Fibroblast of upper back skin (primary cell): ENCODE measurements at regions not wholly inside any gene's neighbourhood (a gene's known extent, or its start where the extent isn't known, plus 50 kb on each side); places are given as distances from the start of the nearest gene placed in this dataset.

Experiments
- DNase-seq: peaks from one replicate; pipeline ENCODE4 v3.0.0-alpha.2; 2013

- DNase-seq = no peak
Observed at GRCh38 chr2:65881592-65881991, 449.2 kb upstream of the SPRED2 start.

GRCh38 chr2:65880436-65880835 lies 448.0 kb upstream of the SPRED2 start:
- no peak for DNase-seq

DNA sequence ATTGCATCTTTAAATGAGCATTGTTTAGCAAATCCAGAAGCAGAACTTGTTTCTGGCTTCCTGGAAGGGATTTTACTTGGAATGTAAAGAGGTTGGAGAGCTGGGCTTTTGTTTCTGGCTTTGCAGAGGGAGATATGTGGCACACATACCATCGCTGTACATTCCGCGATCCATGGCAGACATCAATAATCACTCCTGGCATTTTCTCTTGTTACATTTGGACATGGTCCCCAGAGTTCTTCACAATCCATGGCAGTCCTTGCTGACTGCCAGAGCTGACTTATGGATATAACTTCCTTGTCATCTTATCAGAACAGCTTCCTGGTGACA lies 445.6 kb upstream of the SPRED2 start:
- DNase-seq = no peak

- DNase-seq = no peak
Observed at GRCh38 chr2:65877331-65878010, 445.1 kb upstream of the SPRED2 start.

DNA sequence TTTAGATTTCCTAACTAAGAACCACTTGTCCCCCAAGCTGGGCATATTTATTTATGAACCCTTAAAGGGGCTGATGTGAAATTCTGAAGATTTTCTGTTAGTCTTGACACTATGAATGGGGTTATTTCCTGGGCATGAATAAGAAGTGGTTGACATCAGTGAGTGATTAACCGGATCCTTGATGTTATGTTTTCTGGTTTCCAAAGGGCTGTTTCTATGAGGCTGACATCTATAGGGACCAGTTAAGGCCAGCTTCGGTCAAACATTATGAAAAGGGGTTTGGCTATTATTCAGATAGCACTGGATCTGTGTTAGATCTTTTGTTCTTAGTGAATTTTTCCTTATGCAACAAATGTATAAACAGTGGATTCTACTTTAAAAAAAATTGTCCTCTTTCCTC lies 443.7 kb upstream of the SPRED2 start:
- DNase-seq = no peak

DNA sequence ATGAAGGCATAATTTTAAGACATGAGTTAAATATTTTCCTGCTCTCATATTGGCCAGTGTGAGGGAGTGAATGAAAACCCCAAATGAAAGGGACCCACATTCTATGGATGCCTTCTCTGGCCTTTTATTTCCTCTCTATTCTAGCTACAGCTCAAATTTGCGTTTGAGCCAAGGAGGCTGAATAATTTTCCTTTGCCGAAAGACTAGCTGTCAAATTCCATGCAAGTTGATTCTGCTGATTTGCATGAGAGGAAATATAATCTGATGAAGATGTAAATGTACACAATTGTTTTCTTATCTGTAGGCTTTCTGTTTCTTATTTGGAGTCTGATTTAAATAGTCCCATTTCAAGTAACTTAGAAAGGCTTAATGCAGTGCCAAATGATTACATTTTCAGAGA lies 438.4 kb upstream of the SPRED2 start:
- DNase-seq = no peak

DNA sequence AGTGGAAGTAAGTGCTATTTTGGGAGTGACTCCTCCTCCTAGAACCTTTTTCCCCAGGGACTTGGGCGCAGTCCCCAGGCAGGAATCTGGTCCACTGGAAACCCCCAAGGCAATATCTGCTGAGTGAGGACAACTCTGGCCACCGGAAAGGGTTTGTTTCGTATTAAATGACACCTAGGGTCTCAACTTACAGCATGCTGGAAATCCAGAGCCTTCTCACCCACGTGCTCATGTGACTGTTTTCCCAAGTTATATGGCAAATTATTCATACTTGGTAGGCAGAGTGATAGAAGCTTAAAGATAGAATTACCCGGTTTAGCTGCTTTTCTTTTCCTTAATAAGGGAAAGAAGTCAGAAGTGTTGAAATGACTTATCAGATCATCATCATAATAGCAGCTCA lies 436.9 kb upstream of the SPRED2 start:
- no peak for DNase-seq

DNA sequence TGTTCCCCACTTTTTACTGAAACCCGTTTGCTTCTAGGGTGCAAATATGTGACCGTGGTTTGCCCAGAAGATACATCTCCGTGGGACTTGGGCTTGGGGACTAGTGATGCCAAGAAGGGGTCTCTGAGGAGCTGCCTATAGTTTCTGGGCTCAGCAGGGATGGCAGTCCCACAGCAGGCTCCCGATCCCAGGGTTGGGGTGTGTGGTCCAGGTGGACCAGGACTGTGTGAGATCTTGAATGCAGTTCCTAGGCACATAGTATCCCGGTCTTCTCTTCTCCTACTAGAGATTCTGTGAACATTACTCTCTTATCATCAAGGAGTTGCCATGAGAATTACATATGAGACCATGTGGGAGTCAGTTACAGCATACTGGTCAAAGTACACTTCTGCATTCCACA lies 435.8 kb upstream of the SPRED2 start:
- DNase-seq = no peak

DNA sequence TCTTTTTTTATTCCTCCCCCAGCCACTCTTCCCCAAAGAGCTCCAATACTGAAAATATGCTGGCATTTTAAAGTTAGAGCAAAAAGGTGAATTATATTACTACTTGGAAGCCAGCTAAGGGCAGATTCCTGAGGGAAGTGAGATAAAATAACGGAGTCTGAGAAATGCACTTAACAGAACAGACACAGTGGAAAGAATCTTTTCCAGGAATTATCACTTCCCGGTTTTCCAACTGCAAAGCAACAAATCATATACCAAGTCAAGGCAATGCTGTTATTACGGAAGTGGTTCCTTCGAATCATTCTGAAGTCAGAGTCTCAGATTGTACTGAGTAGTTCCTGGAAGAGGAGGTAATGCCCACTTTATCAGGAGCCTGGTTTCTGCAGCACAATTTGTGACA lies 435.0 kb upstream of the SPRED2 start:
- no peak for DNase-seq

GRCh38 chr2:65866148-65866547 lies 433.7 kb upstream of the SPRED2 start:
- no peak for DNase-seq

DNA sequence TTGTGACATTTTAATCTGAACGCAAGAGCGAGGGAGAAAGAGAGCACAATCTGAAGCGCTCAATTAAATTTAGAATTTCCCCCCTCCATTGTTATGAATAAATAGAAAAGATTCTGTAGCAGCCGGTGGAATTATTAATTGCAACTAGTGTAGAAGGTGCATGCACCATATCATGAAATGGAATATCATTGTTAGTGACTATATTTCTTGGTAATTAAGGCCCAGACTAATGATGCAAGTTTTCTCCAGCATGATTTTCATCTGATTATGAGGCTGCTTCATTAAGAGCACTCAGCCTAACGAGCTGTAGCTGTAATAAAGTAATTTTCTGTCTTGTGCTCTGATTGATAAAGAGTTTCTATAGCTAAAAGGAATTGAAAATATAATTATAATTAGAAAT lies 432.2 kb upstream of the SPRED2 start:
- no peak for DNase-seq

DNA sequence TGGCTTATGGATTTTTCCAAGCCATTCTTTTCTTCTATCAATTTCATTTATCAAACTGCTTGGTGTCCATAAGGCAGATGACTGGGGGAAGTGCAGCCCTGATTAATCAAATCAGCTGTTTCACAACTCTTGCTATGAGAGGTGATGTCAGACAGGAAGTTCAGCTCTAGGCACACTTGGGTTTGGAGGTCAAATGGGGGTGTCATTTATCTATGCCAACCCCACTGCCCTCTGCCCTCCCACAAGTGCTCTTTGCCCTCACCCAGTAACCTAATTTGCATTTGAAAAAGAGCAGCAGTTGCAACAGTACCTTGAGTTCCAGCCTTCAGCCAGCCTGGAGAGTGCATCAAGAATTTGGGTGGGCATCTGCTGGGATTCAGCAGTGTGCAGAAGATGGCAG lies 431.3 kb upstream of the SPRED2 start:
- DNase-seq = no peak

DNA sequence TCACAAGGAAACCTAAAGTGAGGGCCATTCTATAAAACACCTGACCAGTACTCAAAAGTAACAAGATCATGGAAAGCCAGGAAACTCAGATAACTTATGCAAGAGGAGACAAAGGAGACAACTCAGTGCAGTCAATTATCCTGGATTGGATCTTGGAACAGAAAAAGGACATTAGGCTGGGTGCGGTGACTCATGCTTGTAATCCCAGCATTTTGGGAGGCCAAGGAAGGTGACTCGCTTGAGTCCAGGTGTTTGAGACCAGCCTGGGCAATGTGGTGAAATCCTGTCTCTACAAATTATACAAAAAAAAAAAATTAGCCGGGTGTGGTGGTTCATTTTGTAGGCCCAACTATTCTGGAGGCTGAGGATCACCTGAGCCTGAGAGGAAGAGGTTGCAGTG lies 424.5 kb upstream of the SPRED2 start:
- DNase-seq = no peak

GRCh38 chr2:65856423-65856822 lies 424.0 kb upstream of the SPRED2 start:
- DNase-seq = no peak

DNA sequence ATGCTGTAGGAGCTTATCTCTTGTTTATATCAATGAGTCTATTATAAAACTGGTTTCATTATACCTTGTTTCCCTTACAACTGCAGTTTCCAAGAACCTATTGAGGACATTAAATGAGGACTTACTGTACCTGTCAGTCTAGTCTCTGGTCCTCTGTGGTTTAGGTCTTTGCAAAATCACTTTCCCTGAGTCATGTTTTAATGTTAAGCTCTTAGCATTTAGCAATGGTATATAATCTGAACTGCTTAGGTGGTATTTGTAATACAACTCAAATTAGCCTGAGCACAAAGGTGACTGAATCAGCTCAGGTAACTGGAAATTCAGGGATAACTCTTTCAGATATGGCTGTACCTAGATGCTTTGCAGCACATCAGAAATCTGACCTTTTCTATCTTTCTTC lies 418.3 kb upstream of the SPRED2 start:
- no peak for DNase-seq

DNA sequence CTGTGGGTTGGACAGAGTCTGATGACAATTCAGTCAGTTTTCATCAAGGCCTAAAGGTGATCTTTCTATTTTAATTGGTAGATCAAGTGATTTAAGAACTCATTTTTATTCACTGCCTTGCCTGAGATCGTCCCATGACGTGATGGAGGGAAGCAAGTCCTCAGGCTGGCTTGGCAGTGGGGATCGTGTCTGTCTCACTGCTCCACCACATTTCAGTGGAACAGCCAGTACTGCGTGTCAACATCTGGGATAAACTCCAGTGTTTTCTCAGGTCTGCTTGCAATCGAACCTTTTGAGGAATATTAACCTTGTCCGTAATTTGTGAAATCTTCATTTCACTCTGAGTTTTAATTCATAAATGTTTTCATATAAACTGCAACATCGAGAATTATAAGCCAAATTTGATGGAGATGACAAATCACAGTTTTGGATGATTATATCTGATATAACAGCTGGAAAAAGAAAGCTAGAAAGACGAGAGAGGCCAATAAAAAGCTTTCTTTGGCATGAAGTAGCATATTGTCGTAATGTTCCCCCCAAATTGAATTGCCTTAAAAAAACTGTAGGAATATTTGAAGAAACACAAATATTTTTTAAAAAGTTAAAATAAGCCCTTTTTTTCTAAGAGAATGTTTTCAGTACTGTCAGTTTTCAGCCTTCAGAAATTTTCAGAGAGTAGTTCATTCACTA lies 414.7 kb upstream of the SPRED2 start:
- DNase-seq = no peak

DNA sequence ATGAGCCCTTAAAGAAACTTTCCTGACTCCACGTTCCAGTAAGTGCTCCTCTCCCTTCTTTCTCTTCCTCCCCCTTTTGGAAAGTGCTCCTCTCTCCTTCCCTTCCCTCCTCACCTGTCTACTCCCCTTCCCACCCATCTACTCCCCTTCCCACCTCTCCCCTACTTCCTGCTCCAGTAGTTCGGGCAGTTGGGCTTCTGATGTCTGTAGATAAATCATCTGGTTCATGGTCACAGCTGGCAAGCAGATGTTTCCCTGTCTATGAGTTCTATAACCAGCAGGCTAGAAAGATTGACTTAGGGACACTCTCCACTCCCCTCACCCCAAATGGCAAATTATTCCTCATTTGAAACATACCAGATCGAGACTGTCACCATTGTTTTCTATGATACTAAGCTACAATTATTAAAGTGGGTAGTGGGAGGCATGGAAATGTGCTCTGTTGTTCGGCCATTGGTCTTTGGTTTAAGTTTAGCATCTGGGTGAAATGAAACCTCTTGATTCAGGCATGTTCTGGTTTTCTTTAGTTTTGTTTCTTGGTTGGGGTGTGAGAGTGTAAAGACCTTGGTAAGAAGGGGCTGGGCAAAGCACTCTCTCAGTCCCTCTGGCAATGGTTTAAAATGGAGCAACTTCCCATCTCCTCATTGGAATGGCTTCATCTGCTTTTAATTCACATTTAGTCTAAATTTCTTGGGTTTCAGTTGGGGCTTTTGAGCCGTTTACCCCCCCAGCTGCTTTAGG lies 413.2 kb upstream of the SPRED2 start:
- no peak for DNase-seq

GRCh38 chr2:65842104-65842503 lies 409.7 kb upstream of the SPRED2 start:
- DNase-seq = no peak

- DNase-seq = no peak
Observed at GRCh38 chr2:65835975-65836549, 403.7 kb upstream of the SPRED2 start.

DNA sequence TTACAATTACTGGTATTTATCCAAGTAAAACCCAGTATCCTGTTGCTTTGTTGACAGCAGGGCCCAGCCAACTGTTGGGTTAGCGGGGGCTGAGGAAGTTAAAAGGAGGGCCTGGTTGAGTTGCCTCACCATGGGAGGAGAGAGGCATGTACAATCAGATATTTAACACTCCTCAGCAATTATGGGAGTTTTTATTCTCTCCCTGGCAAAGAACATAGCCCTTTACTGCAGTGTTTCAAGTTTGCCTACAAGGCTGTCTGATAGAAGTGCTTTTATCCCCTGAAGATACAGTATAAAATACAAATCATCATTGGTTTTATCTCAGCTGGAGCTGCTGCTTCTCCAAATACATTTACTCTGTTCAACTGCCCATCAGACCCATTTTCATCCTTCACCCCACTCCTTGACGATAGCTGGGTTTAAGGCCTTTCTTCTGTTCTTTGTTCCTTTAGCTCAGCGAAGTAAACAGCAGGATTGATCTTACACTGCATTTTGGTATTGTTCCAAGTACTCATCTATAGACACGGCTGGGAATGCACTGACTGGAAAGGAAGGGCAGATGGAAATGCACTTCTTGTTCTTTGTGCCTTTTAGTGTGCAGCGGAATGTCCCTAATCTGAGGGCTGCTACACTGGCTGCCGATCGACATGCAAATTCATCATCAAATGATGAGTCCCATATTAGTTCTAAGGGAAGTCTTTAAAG lies 402.5 kb upstream of the SPRED2 start:
- no peak for DNase-seq

- no peak for DNase-seq
Observed at GRCh38 chr2:65834062-65834461, 401.7 kb upstream of the SPRED2 start.

- DNase-seq = no peak
Observed at GRCh38 chr2:65831509-65831908, 399.1 kb upstream of the SPRED2 start.

DNA sequence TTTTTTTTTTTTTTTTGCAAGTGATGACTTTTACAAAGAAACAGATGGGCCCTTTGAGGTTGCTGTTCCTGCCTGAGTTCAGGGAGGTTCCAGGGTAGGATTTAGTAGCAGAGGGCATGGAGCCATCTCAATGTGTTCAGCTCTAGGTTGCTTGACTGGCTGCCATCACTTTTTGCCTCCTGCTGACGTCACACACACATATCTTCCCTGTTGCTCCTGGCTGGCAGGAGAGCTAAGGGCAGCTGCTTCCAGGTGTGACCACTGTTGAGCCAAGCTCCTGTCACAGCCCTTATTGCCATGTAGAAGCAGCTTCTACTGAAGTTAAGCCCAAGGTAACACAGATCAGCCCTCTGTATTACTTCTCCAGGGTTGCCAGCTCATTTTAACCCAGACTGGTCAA lies 394.2 kb upstream of the SPRED2 start:
- no peak for DNase-seq
